HG02943 (cell line): ENCODE measurements at regions not wholly inside any gene's neighbourhood (a gene's known extent, or its start where the extent isn't known, plus 50 kb on each side); places are given as distances from the start of the nearest gene placed in this dataset.

Source experiments
- ATAC-seq: cut with Tn5 transposase; IDR thresholded peaks from one replicate; pipeline ENCODE4 v1.9.1; 2021; ENCODE audit warnings: mild to moderate bottlenecking, low read depth, moderate library complexity; ENCODE audit not compliant: unreplicated experiment

DNA sequence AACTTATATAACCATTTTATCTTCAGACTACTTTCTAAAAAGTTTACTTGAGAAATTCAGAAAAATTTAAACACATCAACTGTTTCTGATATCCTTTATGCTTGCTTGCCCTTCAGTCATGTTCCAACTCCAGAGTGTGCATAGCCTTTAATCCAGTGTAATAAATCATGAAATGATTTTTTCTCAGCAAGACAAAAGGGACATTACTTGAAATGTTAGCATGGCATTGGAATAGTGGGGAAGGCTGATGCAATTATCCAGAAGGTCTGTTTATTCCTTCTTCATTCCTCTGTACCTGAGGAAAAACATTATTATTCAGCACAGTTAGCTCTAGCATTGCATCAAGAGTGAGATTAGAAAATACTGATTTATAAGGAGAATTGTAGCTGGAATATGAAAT lies 209.9 kb downstream of the SLC7A11 start:
- no peak for ATAC-seq

- no peak for ATAC-seq
These were observed 211.8 kb downstream of the SLC7A11 start for GRCh38 chr4:138030375-138030774.

GRCh38 chr4:138028923-138029322 lies 213.2 kb downstream of the SLC7A11 start:
- no peak for ATAC-seq

- no peak for ATAC-seq
These were observed 220.9 kb downstream of the SLC7A11 start for GRCh38 chr4:138021139-138021830.

DNA sequence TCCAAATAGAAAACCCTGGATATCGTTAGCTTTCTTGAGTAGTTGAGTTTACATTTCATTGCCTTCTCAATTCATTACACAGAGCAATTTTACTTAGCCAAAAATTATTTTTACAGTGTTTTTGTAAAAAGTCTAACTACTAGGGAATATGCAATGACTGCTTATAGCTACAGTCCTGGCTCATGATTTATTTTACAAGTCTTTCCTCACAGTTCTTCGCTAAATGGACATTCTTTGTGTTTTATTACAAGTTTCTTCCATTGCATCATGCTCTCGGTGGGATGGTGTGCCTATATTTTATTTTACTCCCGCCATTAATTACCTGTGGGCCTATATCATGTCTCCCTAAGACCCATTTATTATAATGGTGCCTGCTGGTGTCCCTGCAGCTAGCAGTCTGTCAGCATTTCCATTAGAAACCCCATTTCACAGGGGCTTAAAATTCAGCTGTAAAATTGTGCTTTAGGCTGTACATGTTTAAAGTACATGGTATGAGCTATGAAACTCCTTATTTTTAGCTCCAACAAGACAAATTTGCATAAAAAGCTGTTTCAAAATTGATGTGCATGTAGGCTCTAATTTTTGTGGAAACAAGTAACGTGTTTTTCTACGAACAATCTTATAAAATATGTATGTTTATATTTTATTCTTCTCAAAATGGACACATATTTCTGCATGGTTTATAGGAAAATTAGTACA lies 227.4 kb downstream of the SLC7A11 start:
- no peak for ATAC-seq

- ATAC-seq: no peak
These were observed 228.5 kb downstream of the SLC7A11 start for GRCh38 chr4:138013625-138014024.

- no peak for ATAC-seq
These were observed 231.5 kb downstream of the SLC7A11 start for GRCh38 chr4:138010639-138011038.

DNA sequence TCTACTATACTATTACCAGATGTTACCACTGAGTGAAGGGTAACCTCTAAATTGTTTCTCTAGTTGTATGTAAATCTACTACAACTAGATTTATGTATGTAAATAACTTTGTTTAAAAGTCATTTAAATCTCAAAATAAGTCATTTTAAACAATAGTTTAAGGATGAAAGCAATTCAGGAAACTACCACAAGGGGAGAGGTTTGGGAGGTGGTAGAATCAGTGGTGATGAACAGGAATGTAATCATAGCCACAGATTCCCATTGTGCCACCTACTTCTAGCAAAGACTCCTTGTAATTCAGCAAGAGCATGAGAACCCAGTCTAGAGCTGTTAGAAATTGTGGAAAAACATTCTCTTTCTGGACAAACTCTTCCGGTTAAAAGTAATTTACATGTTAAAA lies 234.6 kb downstream of the SLC7A11 start:
- no peak for ATAC-seq

DNA sequence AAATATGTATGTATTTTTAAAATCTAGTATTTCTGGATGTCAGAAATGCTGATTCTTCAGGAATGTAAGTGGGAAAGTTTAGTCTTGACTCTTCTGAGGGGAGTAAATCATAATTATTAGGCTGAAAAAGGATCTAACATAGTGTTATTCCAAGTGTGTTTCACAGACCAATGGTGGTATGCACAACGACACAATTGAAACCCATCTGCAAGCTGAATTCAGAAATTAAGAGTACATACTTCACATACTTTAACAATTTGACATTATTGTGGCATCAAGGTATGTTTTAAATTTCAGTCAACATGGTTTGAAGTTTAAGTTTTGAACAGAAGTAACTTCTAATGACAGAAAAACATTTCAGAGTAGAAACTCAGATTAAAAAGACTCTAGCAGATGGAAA lies 236.7 kb downstream of the SLC7A11 start:
- no peak for ATAC-seq

GRCh38 chr4:138003248-138003647 lies 238.9 kb downstream of the SLC7A11 start:
- no peak for ATAC-seq

- no peak for ATAC-seq
These were observed 243.3 kb downstream of the SLC7A11 start for GRCh38 chr4:137998666-137999429.

- ATAC-seq: no peak
These were observed 244.7 kb downstream of the SLC7A11 start for GRCh38 chr4:137997496-137997895.

GRCh38 chr4:137994853-137995252 lies 247.3 kb downstream of the SLC7A11 start:
- no peak for ATAC-seq

- no peak for ATAC-seq
These were observed 248.9 kb downstream of the SLC7A11 start for GRCh38 chr4:137993232-137993631.

DNA sequence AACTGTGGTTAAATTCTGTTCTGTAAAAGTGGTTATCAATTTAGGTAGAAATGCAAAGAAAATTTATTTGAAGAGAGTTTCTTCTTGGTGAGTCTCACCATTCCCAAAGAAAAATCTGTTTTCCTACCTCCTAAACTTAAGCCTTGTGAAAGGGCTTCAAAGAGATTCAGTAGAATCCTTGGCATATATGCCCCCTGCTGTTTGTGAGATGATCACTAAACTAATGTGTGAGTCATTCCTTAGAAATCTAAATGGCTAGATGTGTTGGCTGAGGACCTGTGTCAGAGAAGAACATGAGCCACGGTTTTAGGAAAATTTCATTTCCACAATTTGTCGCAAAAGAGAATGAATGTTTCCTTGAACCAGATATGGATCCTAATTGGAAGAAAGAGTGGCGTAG lies 260.9 kb downstream of the SLC7A11 start:
- no peak for ATAC-seq

GRCh38 chr4:137980641-137981040 lies 261.5 kb downstream of the SLC7A11 start:
- no peak for ATAC-seq

DNA sequence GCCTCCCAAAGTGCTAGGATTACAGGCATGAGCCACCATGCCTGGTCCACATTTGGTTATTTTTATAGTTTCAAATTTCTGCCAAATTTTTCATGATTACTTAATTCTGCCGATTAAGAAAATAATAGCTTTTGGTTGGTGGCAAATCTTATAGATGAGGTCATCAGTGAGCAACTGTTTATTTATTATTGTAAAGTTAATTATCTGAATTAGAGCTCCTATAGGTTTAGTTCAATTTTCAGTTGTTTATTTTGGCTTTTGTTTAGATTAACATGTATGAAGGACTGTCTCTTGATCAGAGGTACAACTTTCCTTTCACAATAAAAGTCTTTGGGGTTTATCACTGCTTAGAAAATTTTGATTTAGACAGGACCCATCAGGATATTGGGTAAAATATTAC lies 262.2 kb downstream of the SLC7A11 start:
- no peak for ATAC-seq

DNA sequence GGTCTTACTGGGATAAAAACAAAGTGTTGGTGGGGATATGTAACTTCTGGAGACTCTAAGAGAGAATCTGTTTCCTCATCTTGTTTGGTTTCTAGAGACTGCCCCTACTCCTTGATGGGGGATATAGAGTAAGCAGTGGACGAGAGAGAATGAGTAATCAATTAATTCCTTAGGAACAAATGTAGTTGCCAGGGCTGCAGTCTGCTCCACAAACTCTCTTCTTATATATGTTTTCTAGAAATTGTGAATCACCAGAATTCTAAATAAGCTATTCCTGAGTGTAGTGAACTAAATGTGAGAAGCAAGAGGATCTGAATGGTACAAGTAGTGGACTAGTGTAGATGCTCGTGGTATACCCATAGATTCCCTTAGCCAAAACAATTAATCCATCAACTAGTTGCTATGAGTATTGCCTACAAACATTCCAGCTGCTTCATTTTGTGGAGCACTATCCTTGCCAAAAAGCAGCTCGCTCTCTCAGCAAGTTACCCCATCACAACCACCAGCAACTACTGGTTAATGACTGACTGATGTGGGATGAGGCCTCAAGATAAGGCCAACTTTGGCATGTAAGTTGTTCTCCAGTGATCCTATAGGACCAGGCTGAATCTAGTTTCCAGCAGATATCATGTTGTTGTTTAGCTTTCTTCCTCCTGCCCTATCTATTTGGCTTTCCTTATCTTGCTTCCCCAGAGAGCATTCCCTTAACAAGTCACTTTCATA lies 273.0 kb downstream of the SLC7A11 start:
- no peak for ATAC-seq

GRCh38 chr4:137967480-137968190 lies 274.5 kb downstream of the SLC7A11 start:
- ATAC-seq: no peak

DNA sequence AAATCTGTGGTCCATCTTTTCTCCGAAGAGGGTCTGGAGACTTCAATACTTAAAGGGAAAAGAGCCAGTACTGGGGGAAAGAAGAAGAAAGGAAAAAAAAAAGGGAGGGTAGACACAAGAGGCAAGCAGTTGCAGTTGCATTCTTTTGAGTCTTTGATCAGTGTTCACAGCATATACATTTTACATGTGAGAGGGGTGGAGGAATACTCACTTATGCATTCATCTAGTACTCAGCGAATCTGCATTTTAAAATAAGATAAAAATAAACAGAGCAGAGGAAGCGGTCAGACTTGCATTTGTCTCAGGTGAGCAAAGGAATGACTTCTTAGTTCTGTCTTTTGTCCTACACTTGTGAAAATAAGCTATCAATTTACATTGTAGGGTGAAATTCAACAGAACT lies 275.6 kb downstream of the SLC7A11 start:
- ATAC-seq: no peak
